GM19468 (cell line): ENCODE measurements at regions not wholly inside any gene's neighbourhood (a gene's known extent, or its start where the extent isn't known, plus 50 kb on each side); places are given as distances from the start of the nearest gene placed in this dataset.
"Not testable (repeated sequence)": the region's sequence is repeated elsewhere in the genome, so short reads cannot be mapped to it uniquely, and the experiment has no call there.

ENCODE experiments used
- ATAC-seq: cut with Tn5 transposase; IDR thresholded peaks from one replicate; pipeline ENCODE4 v1.9.1; 2021; ENCODE audit warnings: mild to moderate bottlenecking, moderate library complexity, moderate number of reproducible peaks; ENCODE audit not compliant: unreplicated experiment; ENCODE audit errors: extremely low read depth

- no peak for ATAC-seq
Measured at GRCh38 chr10:64708884-64709681, 1187.9 kb downstream of the REEP3 start.

DNA sequence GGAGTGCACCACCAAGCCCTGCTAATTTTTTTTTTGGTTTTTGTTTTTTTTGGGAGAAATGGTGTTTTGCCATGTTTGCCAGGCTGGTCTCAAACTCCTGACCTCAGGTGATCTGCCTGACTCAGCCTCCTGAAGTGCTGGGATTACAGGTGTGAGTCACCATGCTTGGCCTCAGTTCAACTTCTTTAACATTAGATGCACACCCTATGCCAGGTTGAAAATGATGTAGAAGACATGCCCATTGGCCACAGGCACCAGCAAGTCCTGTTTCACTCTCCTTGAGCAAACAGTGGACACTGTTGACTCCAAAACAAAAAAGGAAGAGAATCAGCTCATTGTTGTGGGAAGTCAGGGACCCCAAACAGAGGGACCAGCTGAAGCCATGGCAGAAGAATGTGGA lies 1205.3 kb downstream of the REEP3 start:
- no peak for ATAC-seq

- ATAC-seq = no peak
Measured at GRCh38 chr10:64731016-64731415, 1209.8 kb downstream of the REEP3 start.

GRCh38 chr10:64732372-64732957 lies 1211.3 kb downstream of the REEP3 start:
- no peak for ATAC-seq

- ATAC-seq = no peak
Measured at GRCh38 chr10:64733980-64734379, 1212.8 kb downstream of the REEP3 start.

DNA sequence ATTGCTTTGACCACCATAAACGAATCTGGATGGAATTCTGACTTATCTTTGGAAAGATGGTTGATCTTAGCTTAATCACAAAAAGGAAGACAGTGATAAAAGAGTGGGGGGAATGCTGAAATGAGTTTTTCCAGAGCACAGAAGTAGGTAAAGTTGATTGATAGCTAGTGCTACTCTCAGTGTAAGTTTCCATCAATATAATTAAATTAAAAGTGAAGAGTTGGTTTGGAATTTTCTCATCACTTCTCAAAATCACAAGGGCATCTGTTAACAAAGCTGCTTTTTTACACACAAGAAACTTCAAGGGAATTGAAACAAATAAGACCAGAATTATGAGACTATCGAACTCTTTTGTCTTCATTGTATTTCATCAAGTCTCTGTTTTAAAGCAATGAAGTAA lies 1217.3 kb downstream of the REEP3 start:
- ATAC-seq = no peak

DNA sequence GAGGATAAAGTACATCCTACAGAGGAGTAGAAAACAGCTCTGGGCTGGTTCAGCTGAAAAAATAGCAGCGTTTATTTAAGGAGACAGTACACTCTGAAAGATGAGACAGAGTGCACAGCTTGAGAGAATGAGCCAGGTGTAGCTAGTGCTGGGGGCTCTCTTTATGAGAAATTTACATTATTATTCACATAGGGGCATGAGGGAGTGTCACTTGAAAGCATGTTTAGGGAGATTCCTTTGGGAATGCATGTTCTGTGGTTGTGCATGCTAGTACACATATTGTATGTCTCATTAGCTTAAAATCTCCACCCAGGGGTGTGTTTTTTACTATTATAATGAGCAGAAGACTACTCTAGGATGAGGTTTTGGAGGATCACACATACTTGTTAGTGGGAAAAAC lies 1224.4 kb downstream of the REEP3 start:
- no peak for ATAC-seq

DNA sequence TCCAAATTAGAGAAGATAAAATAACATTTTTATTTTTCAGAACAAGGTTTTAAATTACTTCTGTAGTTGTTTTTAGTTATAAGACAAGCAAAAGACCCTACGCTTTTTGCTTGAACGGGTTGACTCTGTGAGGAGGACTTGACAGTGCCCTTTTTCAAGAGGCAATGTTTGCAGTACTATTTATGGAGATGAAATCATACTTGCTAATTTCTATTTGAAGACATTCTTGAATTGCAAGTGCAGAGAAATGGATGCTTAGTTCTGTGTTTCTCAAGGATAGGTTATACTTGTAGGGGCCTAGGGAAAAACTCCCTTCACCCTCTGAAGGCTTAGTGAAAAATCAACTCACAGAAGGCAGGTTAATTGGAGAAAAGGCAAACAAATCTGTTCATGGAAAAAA lies 1229.5 kb downstream of the REEP3 start:
- no peak for ATAC-seq

DNA sequence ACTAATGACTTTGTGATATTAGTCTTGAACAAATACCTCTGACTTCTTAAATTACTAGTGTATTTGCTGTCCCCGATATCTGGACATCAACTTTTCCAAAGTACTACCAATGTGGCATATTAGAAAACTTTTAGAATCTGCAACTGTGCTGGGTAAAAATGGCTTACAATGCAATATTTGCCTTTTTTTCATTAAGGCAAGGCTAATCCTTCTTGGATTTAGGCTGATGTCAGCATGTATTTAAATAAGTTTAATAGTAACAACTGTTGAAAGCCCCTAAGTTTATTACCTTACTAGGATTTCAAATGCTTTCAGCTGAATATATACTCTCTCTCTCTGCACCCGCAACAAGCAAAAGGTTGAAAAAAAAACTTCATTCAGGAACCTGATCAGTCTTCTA lies 1232.3 kb downstream of the REEP3 start:
- no peak for ATAC-seq

DNA sequence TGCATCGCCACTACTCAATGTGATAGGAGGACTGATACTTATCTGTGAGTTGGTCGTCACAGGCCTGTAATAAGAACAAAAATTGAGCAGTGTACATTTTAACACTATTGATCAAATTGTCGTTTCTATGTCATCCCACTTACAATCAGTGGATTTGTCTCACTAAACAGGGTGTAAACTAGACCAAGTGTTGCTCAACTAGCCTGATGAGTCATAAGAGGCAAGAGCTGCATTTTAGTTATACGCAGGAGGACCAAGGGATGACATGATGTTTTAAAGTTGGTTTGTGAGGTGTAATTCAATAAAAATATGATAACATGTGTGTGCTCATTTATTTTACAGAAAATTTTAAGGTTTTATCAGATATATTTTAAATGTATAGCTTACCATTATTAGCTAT lies 1239.2 kb downstream of the REEP3 start:
- ATAC-seq = no peak

DNA sequence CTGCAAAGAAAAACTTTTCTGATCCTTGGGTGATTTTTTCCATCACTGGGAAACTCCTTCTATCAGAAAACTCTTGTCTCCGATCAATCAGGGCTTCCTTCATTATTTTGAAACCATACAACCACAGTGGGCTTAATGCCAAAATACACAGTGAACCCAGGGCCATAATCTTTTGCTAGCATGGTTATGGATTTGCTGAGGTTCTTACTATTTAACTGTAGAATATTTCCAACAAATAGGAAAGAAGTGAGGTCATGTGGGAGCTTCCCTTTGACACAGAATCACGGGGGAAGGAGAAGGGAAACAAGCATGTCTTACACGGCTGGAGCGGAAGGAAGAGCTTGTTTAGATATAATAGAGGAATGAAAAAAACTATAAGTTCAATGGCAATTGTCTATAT lies 1241.7 kb downstream of the REEP3 start:
- no peak for ATAC-seq

GRCh38 chr10:64765498-64765897 lies 1244.3 kb downstream of the REEP3 start:
- no peak for ATAC-seq

DNA sequence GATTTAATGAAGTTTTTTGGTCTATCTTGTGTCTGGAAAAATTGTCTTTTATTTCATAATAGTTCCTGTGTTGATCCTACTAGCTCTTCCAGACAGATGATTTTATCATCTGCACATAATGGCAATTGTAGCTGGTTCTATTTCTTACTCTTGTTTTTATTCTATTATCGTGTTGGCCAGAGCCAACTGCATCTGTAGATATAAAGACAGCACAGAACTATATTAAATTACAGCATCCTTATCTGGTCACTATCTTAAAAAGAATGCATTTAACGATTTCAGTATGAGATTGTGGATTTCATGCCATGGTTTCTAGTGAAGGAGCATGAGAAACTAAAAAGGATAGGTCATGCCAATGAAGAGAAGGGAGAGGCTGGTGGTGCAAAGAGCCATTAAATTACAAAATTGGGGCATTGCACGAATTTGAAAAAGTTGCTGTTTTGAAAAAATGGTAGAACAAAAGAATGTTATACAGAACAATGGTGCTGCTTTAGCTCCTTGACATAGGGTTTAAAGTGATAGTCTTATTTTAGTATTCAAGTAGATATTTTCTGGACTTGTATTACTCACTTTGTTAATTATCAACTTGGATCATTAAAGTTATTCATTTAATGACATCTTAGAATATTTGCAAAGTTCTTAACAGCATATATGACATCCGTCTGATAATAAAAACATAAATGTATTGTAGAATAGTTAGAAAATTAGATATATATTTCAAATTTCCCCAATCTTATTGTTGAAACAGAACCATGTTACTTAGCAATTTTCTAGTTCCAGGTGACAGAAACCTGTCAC lies 1250.3 kb downstream of the REEP3 start:
- ATAC-seq = no peak

DNA sequence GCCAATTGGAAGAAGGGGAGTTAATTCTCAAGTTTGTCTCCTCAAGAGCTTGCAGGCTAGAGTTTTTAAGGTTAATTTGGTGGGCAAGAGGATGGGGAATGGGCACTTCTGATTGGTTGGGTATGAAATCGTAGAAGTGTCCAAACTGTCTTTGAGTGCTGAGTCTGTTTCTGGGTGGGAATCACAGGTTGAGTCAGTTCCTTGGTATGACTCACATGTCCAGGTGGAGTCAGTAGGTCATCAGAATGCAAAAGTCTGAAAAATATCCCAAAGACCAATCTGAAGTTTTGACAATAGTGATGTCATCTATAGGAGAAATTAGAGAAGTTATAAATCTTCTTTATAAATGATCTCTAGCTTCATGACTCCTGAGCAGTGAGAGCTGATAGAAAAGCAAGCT lies 1252.2 kb downstream of the REEP3 start:
- ATAC-seq = no peak

- not testable (repeated sequence) for ATAC-seq
Measured at GRCh38 chr10:64784451-64784850, 1263.2 kb downstream of the REEP3 start.

GRCh38 chr10:64785816-64786215 lies 1264.6 kb downstream of the REEP3 start:
- ATAC-seq = no peak

DNA sequence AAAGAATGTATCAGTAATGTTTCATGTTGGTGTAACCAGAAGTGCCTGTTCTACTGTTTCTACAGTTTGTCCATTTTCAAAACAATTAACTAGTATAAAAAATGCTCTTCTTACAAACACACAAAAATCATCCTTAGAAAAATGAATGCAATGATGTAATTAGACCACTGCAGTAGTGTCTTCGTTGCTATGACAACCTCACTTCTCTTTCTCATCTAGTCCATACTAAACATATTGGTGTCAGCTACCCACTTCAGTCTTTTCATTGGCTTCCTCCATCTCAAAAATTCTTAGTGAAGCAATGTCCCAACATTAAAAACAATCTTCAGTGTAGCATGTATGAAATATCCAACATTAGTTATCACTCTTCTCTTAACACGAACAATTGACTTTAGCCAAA lies 1265.8 kb downstream of the REEP3 start:
- ATAC-seq = no peak

DNA sequence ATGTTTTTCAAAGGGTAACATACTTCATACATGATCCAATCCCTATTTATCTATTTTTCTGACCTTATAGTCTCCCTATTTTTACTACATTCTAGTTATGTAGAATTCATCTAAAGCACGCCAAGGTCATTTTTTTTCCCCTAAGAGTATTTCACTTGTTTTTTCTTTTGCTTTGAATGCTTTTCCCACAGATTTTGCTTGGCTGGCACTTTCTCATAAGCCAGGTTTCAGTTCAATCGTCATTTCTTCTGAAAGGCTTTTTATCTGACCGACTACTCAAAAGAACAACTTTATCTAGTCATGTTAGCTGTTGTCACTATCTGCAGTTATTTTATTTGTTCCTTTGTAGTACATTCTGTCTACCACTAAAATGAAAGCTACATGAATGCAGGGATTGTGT lies 1274.6 kb downstream of the REEP3 start:
- ATAC-seq = no peak

- ATAC-seq = no peak
Measured at GRCh38 chr10:64798297-64798696, 1277.1 kb downstream of the REEP3 start.

- ATAC-seq = not testable (repeated sequence)
Measured at GRCh38 chr10:64808233-64808632, 1287.0 kb downstream of the REEP3 start.

- not testable (repeated sequence) for ATAC-seq
Measured at GRCh38 chr10:64810046-64810445, 1288.8 kb downstream of the REEP3 start.
